PFSK-1 (cell line): ENCODE measurements at regions not wholly inside any gene's neighbourhood (a gene's known extent, or its start where the extent isn't known, plus 50 kb on each side); places are given as distances from the start of the nearest gene placed in this dataset.

Experiments used
- POLR2AphosphoS5 ChIP-seq: IDR thresholded peaks from 2 replicates; pipeline ENCODE4 v1.6.1; 2012; ENCODE audit warnings: low read depth, mild to moderate bottlenecking, control low read depth, low read length, moderate library complexity
- SIN3A ChIP-seq: IDR thresholded peaks from 2 replicates; pipeline ENCODE4 v1.6.1; 2012; ENCODE audit warnings: mild to moderate bottlenecking, low read length, moderate library complexity, borderline replicate concordance; ENCODE audit not compliant: insufficient read depth
- TAF1 ChIP-seq: IDR thresholded peaks from 2 replicates; pipeline ENCODE4 v1.6.1; 2012; ENCODE audit warnings: low read length, control low read depth, borderline replicate concordance; ENCODE audit not compliant: insufficient read depth
- TF ChIP-seq, protein P1 (sequence below), 2 experiments: IDR thresholded peaks; 2 replicates each; pipeline versions ENCODE4 v1.6.1 to v1.8.0; 2011 to 2012; ENCODE audit warnings: low read depth in 2 of 2, low read length in 2 of 2, control low read depth in 1 of 2, inconsistent platforms in 1 of 2, mild to moderate bottlenecking in 1 of 2, moderate library complexity in 1 of 2; ENCODE audit not compliant: insufficient read depth in 1 of 2

DNA sequence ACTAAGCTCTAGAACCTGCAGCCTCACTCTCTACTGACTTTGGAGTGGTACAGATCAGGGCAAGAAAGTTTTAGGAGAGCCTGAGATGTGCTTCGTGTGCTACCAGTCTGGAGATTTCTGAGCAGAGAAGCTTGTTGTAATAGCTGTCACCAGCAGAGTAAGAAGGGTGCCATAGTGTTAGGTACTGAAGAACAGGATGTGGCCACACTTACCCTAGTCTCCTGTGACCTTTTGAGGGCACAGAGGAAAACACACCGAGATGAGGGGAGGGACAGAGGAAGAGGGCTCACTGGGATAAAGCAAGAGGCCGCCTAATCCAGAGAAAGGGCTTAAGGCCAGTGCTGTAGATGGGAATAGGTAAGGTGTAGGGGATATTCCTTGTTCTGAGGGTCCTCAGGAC, 146.2 kb upstream of the MTPN start:
- TF ChIP-seq, protein P1, sequence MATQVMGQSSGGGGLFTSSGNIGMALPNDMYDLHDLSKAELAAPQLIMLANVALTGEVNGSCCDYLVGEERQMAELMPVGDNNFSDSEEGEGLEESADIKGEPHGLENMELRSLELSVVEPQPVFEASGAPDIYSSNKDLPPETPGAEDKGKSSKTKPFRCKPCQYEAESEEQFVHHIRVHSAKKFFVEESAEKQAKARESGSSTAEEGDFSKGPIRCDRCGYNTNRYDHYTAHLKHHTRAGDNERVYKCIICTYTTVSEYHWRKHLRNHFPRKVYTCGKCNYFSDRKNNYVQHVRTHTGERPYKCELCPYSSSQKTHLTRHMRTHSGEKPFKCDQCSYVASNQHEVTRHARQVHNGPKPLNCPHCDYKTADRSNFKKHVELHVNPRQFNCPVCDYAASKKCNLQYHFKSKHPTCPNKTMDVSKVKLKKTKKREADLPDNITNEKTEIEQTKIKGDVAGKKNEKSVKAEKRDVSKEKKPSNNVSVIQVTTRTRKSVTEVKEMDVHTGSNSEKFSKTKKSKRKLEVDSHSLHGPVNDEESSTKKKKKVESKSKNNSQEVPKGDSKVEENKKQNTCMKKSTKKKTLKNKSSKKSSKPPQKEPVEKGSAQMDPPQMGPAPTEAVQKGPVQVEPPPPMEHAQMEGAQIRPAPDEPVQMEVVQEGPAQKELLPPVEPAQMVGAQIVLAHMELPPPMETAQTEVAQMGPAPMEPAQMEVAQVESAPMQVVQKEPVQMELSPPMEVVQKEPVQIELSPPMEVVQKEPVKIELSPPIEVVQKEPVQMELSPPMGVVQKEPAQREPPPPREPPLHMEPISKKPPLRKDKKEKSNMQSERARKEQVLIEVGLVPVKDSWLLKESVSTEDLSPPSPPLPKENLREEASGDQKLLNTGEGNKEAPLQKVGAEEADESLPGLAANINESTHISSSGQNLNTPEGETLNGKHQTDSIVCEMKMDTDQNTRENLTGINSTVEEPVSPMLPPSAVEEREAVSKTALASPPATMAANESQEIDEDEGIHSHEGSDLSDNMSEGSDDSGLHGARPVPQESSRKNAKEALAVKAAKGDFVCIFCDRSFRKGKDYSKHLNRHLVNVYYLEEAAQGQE (IDR thresholded peaks at IDR 0.05; ENCODE audit: insufficient read depth in 1 of 2, low read depth in 2 of 2, low read length in 2 of 2) = no peak
- TF ChIP-seq TAF1 (no peak), POLR2AphosphoS5 (no peak), SIN3A (no peak)
